HG02623 (cell line): ENCODE measurements at regions not wholly inside any gene's neighbourhood (a gene's known extent, or its start where the extent isn't known, plus 50 kb on each side); places are given as distances from the start of the nearest gene placed in this dataset.

Experiments used
- ATAC-seq: cut with Tn5 transposase; IDR thresholded peaks from one replicate; pipeline ENCODE4 v1.9.1; 2021; ENCODE audit warnings: moderate library complexity; ENCODE audit not compliant: unreplicated experiment

DNA sequence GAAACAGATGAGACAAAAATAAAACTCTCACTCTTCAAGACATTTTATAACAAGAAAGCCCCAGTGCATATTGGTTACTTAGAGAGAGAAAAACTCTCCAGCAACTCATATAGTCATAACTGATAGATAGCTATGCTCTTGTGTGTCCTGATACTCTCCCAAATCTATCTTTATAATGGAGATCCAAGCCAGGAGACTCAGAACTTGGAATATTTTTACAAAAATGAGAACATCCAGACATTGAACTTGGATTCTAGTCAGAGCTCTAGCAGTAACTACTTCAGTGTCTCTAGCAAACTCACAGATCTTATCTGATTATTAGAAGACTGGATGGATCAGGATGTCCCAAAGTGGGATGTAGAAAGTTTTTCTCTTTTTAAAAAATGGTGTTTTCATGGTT, 412.7 kb upstream of the BRINP1 start:
- no peak for ATAC-seq

GRCh38 chr9:119775410-119775809, 406.2 kb upstream of the BRINP1 start:
- ATAC-seq: no peak

- ATAC-seq: no peak
These were observed 404.6 kb upstream of the BRINP1 start for GRCh38 chr9:119773823-119774222.

DNA sequence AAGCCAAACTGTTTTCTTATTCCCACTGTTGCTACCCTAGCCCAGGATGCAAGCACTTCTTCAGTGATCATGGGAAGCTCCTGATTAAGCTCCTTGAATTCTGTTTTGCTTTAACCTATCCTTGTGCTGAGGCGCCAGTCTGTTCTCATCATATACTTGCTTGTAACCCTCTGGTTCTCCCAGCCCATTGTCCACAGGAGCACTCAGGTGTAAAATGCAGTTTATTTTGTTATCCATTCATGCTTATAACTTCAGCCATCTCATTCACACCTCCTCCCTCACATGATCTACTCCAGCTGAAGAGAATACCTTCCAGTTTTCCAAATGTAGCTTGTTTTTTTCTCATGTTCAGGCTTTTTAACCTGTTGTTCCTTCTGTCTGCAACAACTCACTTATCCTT, 402.1 kb upstream of the BRINP1 start:
- no peak for ATAC-seq

- ATAC-seq: no peak
These were observed 399.0 kb upstream of the BRINP1 start for GRCh38 chr9:119768266-119768665.

GRCh38 chr9:119765632-119766175, 396.5 kb upstream of the BRINP1 start:
- no peak for ATAC-seq

GRCh38 chr9:119763260-119763659, 394.0 kb upstream of the BRINP1 start:
- ATAC-seq: no peak

DNA sequence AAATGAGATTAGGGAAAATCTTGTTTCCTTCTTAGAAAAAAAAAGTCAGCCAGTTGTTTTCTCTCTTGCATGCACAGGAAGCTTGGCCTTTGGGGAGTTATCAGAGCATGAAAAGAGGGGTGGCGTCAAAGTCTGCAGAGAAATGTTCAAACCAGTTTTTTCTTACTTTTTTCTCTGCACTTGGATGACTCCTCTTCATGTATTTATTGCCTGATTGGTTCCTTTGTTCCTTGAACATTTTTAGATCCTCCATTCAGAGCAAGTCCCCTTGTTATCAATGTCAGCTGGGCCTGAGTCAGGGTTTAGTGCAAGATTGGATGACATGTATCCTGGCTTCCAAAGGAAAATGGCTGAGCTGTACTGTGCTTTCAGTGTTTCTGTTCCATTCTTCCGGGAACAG, 392.6 kb upstream of the BRINP1 start:
- ATAC-seq: no peak

- no peak for ATAC-seq
These were observed 389.8 kb upstream of the BRINP1 start for GRCh38 chr9:119758990-119759389.

DNA sequence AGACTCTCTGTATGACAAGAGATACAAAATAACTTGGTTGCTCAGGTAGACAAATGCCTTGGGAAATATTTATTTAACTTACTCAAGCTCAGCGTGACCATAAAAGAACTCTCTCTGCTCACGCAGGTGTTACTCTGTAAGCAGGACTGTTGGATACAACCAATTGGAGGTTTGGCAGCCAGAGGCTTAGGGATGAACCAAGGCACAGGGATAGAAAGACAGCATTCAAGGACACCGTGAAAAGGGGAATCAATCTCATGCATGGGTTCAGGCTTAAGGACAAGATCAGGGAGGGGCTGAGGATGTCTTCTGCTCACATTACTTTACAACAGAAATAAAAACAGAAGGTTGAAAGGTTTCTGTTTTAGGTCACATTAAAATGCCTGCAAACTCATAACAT, 389.0 kb upstream of the BRINP1 start:
- ATAC-seq: no peak

GRCh38 chr9:119739476-119739875, 370.2 kb upstream of the BRINP1 start:
- no peak for ATAC-seq

DNA sequence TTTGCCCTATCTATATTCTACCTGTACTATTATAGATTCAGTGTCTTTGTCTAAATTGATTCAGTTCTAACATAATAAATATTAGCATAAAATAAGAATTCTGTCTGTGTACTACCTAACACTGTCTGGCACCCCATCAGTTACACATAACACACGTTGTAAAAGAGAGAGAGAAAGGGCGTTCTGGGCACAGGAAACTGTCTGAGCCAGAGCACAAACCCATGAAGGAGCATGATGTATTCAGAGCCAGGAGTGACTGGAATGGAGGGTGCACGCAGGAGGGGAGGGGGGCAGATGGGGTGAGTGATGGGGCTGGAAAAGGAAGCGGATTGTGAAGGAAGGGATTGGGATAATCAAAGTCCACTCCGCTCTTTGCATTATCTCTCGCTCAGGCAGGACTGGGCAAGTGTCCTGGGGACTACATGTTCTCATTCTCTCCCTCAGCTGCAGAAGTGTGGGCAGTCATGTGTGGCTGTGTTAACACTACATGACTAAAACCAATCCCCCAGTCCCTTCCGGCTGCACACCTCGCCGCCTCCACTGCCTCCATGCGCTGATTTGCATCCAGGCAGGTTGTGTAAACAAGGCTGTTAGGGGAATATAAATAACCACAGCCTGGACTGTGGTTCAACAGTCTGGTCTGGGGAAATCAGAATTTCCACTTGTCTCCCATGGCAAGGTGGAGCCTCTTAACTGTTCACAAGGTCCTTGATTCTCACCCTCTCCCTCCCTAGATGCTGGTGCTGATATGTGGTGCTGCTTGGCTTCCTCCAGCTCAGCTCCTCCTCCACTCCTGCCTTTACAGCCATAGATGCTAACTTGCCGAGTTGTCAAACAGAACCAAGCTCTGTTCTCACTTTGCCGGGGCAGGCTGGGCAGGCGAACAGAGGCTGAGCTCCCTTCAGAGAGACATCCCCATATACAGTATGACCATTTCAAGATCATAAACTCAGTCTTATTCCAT, 367.5 kb upstream of the BRINP1 start:
- ATAC-seq: peak; percentile 98

DNA sequence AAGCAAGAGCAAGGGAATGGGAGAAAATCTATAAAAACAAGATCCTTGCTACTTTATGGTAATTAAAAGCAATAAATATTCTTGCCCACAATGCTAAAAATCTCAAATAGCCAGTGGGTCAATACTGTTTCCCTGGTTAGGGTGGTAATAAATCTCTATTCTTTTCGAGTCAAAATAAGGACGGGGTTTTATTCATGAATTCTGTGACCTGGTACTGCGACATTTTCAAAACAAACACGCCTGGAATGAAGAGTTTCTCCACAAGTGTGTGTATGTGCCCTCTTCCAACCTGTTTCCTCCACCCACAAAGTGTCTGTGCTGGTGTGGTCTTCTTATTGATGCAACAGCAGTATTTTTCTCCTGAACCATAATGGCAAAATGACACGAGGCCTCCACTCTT, 358.8 kb upstream of the BRINP1 start:
- no peak for ATAC-seq

DNA sequence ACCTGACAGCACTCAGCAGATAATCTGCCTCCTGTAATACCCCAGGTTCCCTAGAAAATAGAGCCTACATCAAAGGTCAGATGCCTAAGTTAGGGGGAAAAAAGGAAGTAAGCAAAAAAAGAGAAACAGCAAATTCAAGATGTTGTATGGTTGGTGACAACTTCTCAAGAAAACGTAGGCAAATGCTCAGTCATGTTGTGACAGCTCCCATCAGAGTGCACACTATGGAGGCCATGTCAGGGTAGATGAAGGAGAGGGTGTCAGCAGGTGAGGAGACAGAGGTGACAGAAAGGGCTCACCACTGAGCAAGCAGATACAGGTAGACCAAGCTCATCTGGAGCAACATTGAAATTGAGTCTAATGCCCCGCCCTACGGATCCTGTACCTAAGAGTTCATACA, 356.8 kb upstream of the BRINP1 start:
- ATAC-seq: no peak

DNA sequence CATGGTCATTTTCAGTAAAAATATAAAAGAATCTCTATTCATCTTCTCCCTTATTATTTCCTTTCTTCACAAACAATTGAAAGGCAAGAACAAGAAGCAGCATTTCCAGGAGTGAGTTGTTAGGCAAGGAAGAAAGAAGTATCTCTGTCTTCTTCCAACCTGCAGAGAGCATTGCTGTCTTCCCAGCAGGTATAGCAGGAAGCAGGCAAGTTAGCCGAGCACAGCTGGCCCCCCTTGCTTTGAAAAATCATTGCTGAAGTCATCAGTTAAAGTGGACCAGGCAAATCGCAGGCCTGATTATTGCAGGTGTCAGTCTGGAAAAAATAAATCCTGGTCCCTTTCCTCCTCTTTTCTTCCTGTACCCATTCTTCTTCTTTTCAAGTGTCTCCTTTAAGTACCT, 353.1 kb upstream of the BRINP1 start:
- no peak for ATAC-seq

- ATAC-seq: no peak
These were observed 343.1 kb upstream of the BRINP1 start for GRCh38 chr9:119712325-119712724.

DNA sequence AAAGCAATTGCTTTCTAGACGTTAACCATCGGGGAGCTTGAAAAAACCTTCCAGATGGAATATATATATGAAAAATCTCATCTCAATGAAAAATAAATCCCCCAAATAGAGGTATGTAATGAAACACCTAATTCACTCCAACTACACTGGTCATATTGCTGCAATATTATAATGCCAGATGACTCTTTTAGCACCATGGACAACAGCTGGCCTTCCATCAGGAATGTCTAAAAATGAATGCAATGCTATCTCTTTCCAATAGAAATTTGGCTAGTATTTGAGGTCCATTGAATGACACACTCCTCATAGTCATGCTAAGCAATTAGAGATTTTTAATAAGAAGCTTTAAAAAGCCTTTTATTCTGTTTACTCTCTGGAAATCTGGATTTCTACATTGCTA, 340.2 kb upstream of the BRINP1 start:
- ATAC-seq: no peak

DNA sequence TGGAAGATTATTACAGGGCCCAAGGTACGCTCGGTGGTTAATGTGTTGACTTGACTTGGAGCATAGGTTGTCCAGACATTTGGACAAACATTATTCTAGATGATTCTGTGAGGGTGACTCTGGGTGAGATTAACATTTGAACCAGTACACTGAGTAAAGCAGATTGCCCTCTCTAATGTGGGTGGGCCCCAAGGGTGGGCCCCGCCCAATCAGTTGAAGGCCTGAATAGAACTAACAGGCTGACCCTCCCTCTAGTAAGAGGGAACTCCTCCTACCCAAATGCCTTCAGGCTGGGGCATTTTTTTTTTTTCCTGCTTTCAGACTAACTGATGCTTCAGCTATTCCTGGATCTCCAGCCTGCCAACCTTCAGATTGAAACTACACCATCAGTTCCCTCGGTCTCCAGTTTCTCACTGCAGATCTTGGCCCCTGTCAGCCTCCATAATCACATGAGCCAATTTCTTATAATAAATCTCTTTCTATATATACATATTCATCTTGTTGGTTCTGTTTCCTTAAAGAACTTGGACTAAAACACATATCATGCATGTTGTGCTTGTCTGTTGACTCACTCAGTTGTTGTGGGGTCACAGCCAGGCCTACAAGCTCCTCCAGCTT, 338.1 kb upstream of the BRINP1 start:
- no peak for ATAC-seq

DNA sequence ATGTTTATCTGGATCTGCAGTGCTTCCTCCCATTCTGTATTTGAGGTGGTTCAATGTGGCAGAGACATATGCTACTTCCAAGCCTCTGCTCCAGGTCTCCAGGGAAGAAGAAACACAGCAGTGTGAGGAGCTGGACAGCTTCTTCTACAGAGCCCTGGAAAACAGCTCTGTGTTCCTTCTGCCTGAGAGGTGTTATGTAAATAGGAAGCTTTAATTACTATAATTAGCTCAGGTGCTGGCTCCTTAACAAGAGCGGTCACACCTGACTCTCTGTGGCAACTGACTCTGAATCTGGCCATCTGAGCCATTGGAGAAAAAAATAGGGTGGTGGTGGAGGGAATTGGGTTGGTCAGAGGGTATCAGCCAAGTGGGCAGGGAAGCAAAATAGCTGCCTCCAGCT, 332.4 kb upstream of the BRINP1 start:
- ATAC-seq: no peak

- no peak for ATAC-seq
These were observed 329.3 kb upstream of the BRINP1 start for GRCh38 chr9:119698535-119698934.

DNA sequence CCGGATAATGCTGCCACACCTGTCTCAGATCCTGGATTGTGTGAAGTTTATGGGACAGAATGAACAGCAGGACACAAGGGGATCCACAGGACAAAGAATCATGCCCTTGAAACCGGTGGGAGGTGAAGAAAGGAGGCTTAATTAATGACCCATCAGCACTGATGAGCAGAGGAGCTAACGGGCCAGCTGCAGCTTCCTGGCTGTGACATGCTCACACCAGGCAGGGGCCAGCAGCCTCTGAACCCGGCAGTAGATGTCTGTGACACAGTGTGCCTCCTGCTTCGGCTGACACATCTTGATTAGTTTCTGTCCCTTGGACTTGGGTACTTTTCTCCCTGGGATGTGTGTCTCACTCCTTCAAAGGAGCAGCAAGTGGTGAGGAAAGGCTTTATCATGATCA, 328.8 kb upstream of the BRINP1 start:
- no peak for ATAC-seq

DNA sequence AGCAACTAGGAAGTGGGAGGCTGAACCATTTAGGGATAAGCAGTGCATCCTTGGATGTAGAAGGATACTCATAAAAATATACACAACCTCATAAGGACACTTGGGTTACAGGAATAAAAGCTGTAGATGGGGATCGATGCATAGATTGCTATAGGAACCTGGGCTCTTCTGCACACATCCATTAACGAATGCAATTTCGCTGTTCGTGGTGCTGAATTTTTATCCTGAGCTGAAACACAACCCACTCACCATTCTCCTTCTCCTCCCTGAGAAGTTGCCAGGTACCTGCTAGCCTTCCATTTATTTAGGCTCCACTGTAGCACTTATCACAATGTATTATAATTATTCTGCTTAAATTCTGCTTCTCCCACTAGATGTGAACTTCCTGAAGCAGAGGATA, 320.6 kb upstream of the BRINP1 start:
- ATAC-seq: no peak
